GM23338 (cell line): ENCODE measurements at regions not wholly inside any gene's neighbourhood (a gene's known extent, or its start where the extent isn't known, plus 50 kb on each side); places are given as distances from the start of the nearest gene placed in this dataset.

Experiments
- ATAC-seq: fragments of 200-7000 bp; cut with Tn5 transposase; 3 replicates; pipeline ENCODE4 v1.9.1; 2020
- DNase-seq: peaks from one replicate; pipeline ENCODE4 v3.0.0-alpha.2; 2015; ENCODE audit warnings: low spot score
- H2AFZ ChIP-seq: fragments of 200-600 bp; sonication (generic); 2 replicates; pipeline ENCODE4 v1.8.0; 2016; ENCODE audit warnings: antibody characterized with exemption, mild to moderate bottlenecking, moderate library complexity
- H3F3A ChIP-seq: fragments of 200-600 bp; sonication (generic); replicated peaks from 2 replicates; pipeline ENCODE4 v1.8.0; 2017; ENCODE audit warnings: antibody characterized with exemption, mixed run types, low read depth
- H3K27ac ChIP-seq: fragments of 200-600 bp; sonication (generic); 2 replicates; pipeline ENCODE4 v1.6.1; 2016; ENCODE audit warnings: low read depth
- H3K27me3 ChIP-seq: fragments of 200-600 bp; sonication (generic); 2 replicates; pipeline ENCODE4 v1.8.0; 2016; ENCODE audit warnings: mild to moderate bottlenecking, mixed run types, moderate library complexity; ENCODE audit not compliant: insufficient read depth
- H3K36me3 ChIP-seq: fragments of 200-600 bp; sonication (generic); 2 replicates; pipeline ENCODE4 v1.8.0; 2016; ENCODE audit warnings: mild to moderate bottlenecking; ENCODE audit not compliant: insufficient read depth
- H3K4me1 ChIP-seq: fragments of 200-600 bp; sonication (generic); 2 replicates; pipeline ENCODE4 v1.8.0; 2016; ENCODE audit warnings: mild to moderate bottlenecking, moderate library complexity; ENCODE audit not compliant: insufficient read depth
- H3K4me2 ChIP-seq: fragments of 200-600 bp; sonication (generic); 2 replicates; pipeline ENCODE4 v1.7.1; 2017; ENCODE audit warnings: mixed run types
- H3K4me3 ChIP-seq: fragments of 200-600 bp; sonication (generic); 2 replicates; pipeline ENCODE4 v1.6.1; 2016; ENCODE audit warnings: mixed run types
- H3K79me2 ChIP-seq: fragments of 200-600 bp; sonication (generic); replicated peaks from 2 replicates; pipeline ENCODE4 v1.8.0; 2017; ENCODE audit warnings: mild to moderate bottlenecking; ENCODE audit not compliant: insufficient read depth
- H3K9me2 ChIP-seq: fragments of 200-600 bp; sonication (generic); 2 replicates; pipeline ENCODE4 v1.8.0; 2017; ENCODE audit not compliant: insufficient read depth
- H4K20me1 ChIP-seq: fragments of 200-600 bp; sonication (generic); replicated peaks from 2 replicates; pipeline ENCODE4 v1.8.0; 2017; ENCODE audit warnings: mild to moderate bottlenecking; ENCODE audit not compliant: insufficient read depth
- H3K27ac Mint-ChIP-seq: 2 replicates; pipeline ENCODE4 v1.8.0; 2020; ENCODE audit warnings: inconsistent platforms, mild to moderate bottlenecking, moderate library complexity, mixed read lengths
- H3K27me3 Mint-ChIP-seq: 3 replicates; pipeline ENCODE4 v1.8.0; 2022; ENCODE audit warnings: low read depth, mild to moderate bottlenecking, moderate library complexity, mixed read lengths, inconsistent platforms; ENCODE audit not compliant: insufficient read depth, poor library complexity
- H3K36me3 Mint-ChIP-seq: 3 replicates; pipeline ENCODE4 v1.8.0; 2021; ENCODE audit warnings: low read depth, mild to moderate bottlenecking, inconsistent platforms, moderate library complexity, mixed read lengths
- H3K4me1 Mint-ChIP-seq: 3 replicates; pipeline ENCODE4 v1.8.0; 2020; ENCODE audit warnings: mild to moderate bottlenecking, inconsistent platforms, mixed read lengths
- H3K4me3 Mint-ChIP-seq: 3 replicates; pipeline ENCODE4 v1.8.0; 2021; ENCODE audit warnings: moderate library complexity, mild to moderate bottlenecking, inconsistent platforms, mixed read lengths
- H3K9me3 Mint-ChIP-seq: 3 replicates; pipeline ENCODE4 v1.8.0; 2020; ENCODE audit warnings: moderate library complexity, mild to moderate bottlenecking, inconsistent platforms, mixed read lengths
- CREB1 ChIP-seq: fragments of 250-450 bp; sonication (Bioruptor Pico); IDR thresholded peaks from 2 replicates; pipeline ENCODE4 v1.5.0; 2020; ENCODE audit warnings: low read depth, mild to moderate bottlenecking, moderate library complexity
- CTCF ChIP-seq, 2 experiments: fragments of 200-600 bp in 1 of 2; sonication (generic) in 1 of 2; conservative IDR thresholded peaks; 2 replicates each; pipeline versions ENCODE4 v1.5.1 to v1.6.1; 2016 to 2017; ENCODE audit warnings: antibody characterized with exemption in 2 of 2, low read depth in 2 of 2, mild to moderate bottlenecking in 2 of 2, moderate library complexity in 1 of 2
- ETS1 ChIP-seq: IDR thresholded peaks from 2 replicates; pipeline ENCODE4 v1.6.1; 2016; ENCODE audit warnings: antibody characterized with exemption
- EZH2 ChIP-seq: fragments of 200-600 bp; sonication (generic); IDR thresholded peaks from one replicate; pipeline ENCODE4 v1.8.0; 2017; ENCODE audit warnings: antibody characterized with exemption, mild to moderate bottlenecking, low read depth; ENCODE audit not compliant: unreplicated experiment
- EZH2phosphoT487 ChIP-seq: fragments of 200-600 bp; sonication (generic); IDR thresholded peaks from one replicate; pipeline ENCODE4 v1.8.1; 2018; ENCODE audit warnings: antibody characterized with exemption; ENCODE audit not compliant: unreplicated experiment
- JUNB ChIP-seq: IDR thresholded peaks from one replicate; pipeline ENCODE4 v1.6.1; 2016; ENCODE audit warnings: antibody characterized with exemption; ENCODE audit not compliant: unreplicated experiment
- NANOG ChIP-seq: IDR thresholded peaks from 2 replicates; pipeline ENCODE4 v1.6.1; 2016; ENCODE audit warnings: antibody characterized with exemption, borderline replicate concordance
- POLR2AphosphoS5 ChIP-seq: IDR thresholded peaks from 2 replicates; pipeline ENCODE4 v1.6.1; 2016; ENCODE audit warnings: antibody characterized with exemption, low read depth
- STAT1 ChIP-seq: IDR thresholded peaks from one replicate; pipeline ENCODE4 v1.6.1; 2016; ENCODE audit warnings: antibody characterized with exemption; ENCODE audit not compliant: unreplicated experiment
- ZNF114 ChIP-seq: fragments of 250-450 bp; sonication (Bioruptor Pico); IDR thresholded peaks from 2 replicates; pipeline ENCODE4 v1.5.0; 2020; ENCODE audit warnings: mild to moderate bottlenecking, moderate library complexity
- ZNF331 ChIP-seq: fragments of 250-450 bp; sonication (Bioruptor Pico); IDR thresholded peaks from 2 replicates; pipeline ENCODE4 v1.5.0; 2020; ENCODE audit warnings: low read depth, mild to moderate bottlenecking, moderate library complexity
- TF ChIP-seq, protein P1 (sequence below): fragments of 250-450 bp; sonication (Bioruptor Pico); IDR thresholded peaks from 2 replicates; pipeline ENCODE4 v1.5.0; 2020; ENCODE audit warnings: mild to moderate bottlenecking, moderate library complexity
- TF ChIP-seq, protein P2 (sequence below): IDR thresholded peaks from one replicate; pipeline ENCODE4 v1.6.1; 2018; ENCODE audit warnings: antibody characterized with exemption; ENCODE audit not compliant: unreplicated experiment

DNA sequence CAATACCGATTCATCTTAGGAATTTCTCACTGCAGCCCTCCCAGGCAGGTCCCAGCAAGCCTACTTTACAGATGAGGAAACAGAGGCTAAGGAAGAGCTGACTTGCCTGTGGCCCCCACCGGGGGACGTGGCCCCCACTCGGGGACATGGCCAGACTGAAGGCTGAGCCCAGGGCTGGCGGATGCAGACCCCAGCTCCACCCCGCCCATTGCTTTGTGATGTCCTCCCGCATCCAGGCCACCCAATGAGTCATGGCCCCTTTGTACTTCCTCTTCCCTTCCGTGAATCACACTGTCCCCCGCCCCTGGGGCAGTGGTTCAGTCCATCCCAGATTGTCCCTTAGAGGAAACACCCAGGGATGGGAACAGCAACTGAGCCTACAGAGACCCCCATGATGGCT is 116.0 kb upstream of the ANO1 start:
- no peaks in the 10 kb centered on the region for H4K20me1 ChIP-seq
- ATAC-seq (no peak), DNase-seq (peak; percentile 19)
- H3K36me3 Mint-ChIP-seq, result no peaks in the 10 kb centered on the region; the same call in 2 of the 3 replicates
- no peak overlapping the region for H2AFZ ChIP-seq
- peaks cover 33% of the 10 kb centered on the region for H3K4me1 Mint-ChIP-seq
- no peak overlapping the region for H3K27ac ChIP-seq
- H3K36me3 ChIP-seq, result no peaks in the 10 kb centered on the region
- TF ChIP-seq EZH2 (no peak), CTCF (conservative IDR thresholded peaks at IDR 0.05; ENCODE audit: low read depth in 2 of 2) (no peak), JUNB (no peak), EZH2phosphoT487 (no peak), ZNF331 (CRISPR knock-in tag) (no peak), ETS1 (no peak), CREB1 (CRISPR knock-in tag) (no peak), ZNF114 (CRISPR knock-in tag) (no peak), POLR2AphosphoS5 (no peak), STAT1 (no peak), NANOG (no peak)
- TF ChIP-seq, protein P1, sequence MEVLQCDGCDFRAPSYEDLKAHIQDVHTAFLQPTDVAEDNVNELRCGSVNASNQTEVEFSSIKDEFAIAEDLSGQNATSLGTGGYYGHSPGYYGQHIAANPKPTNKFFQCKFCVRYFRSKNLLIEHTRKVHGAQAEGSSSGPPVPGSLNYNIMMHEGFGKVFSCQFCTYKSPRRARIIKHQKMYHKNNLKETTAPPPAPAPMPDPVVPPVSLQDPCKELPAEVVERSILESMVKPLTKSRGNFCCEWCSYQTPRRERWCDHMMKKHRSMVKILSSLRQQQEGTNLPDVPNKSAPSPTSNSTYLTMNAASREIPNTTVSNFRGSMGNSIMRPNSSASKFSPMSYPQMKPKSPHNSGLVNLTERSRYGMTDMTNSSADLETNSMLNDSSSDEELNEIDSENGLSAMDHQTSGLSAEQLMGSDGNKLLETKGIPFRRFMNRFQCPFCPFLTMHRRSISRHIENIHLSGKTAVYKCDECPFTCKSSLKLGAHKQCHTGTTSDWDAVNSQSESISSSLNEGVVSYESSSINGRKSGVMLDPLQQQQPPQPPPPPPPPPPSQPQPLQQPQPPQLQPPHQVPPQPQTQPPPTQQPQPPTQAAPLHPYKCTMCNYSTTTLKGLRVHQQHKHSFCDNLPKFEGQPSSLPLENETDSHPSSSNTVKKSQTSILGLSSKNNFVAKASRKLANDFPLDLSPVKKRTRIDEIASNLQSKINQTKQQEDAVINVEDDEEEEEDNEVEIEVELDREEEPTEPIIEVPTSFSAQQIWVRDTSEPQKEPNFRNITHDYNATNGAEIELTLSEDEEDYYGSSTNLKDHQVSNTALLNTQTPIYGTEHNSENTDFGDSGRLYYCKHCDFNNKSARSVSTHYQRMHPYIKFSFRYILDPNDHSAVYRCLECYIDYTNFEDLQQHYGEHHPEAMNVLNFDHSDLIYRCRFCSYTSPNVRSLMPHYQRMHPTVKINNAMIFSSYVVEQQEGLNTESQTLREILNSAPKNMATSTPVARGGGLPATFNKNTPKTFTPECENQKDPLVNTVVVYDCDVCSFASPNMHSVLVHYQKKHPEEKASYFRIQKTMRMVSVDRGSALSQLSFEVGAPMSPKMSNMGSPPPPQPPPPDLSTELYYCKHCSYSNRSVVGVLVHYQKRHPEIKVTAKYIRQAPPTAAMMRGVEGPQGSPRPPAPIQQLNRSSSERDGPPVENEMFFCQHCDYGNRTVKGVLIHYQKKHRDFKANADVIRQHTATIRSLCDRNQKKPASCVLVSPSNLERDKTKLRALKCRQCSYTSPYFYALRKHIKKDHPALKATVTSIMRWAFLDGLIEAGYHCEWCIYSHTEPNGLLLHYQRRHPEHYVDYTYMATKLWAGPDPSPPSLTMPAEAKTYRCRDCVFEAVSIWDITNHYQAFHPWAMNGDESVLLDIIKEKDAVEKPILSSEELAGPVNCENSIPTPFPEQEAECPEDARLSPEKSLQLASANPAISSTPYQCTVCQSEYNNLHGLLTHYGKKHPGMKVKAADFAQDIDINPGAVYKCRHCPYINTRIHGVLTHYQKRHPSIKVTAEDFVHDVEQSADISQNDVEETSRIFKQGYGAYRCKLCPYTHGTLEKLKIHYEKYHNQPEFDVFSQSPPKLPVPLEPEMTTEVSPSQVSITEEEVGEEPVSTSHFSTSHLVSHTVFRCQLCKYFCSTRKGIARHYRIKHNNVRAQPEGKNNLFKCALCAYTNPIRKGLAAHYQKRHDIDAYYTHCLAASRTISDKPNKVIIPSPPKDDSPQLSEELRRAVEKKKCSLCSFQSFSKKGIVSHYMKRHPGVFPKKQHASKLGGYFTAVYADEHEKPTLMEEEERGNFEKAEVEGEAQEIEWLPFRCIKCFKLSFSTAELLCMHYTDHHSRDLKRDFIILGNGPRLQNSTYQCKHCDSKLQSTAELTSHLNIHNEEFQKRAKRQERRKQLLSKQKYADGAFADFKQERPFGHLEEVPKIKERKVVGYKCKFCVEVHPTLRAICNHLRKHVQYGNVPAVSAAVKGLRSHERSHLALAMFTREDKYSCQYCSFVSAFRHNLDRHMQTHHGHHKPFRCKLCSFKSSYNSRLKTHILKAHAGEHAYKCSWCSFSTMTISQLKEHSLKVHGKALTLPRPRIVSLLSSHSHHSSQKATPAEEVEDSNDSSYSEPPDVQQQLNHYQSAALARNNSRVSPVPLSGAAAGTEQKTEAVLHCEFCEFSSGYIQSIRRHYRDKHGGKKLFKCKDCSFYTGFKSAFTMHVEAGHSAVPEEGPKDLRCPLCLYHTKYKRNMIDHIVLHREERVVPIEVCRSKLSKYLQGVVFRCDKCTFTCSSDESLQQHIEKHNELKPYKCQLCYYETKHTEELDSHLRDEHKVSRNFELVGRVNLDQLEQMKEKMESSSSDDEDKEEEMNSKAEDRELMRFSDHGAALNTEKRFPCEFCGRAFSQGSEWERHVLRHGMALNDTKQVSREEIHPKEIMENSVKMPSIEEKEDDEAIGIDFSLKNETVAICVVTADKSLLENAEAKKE (CRISPR knock-in tag), result no peak
- TF ChIP-seq, protein P2, sequence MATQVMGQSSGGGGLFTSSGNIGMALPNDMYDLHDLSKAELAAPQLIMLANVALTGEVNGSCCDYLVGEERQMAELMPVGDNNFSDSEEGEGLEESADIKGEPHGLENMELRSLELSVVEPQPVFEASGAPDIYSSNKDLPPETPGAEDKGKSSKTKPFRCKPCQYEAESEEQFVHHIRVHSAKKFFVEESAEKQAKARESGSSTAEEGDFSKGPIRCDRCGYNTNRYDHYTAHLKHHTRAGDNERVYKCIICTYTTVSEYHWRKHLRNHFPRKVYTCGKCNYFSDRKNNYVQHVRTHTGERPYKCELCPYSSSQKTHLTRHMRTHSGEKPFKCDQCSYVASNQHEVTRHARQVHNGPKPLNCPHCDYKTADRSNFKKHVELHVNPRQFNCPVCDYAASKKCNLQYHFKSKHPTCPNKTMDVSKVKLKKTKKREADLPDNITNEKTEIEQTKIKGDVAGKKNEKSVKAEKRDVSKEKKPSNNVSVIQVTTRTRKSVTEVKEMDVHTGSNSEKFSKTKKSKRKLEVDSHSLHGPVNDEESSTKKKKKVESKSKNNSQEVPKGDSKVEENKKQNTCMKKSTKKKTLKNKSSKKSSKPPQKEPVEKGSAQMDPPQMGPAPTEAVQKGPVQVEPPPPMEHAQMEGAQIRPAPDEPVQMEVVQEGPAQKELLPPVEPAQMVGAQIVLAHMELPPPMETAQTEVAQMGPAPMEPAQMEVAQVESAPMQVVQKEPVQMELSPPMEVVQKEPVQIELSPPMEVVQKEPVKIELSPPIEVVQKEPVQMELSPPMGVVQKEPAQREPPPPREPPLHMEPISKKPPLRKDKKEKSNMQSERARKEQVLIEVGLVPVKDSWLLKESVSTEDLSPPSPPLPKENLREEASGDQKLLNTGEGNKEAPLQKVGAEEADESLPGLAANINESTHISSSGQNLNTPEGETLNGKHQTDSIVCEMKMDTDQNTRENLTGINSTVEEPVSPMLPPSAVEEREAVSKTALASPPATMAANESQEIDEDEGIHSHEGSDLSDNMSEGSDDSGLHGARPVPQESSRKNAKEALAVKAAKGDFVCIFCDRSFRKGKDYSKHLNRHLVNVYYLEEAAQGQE, result no peak
- no peaks in the 10 kb centered on the region for H3K9me2 ChIP-seq
- no peak overlapping the region for H3K4me3 Mint-ChIP-seq
- peaks cover 16% of the 10 kb centered on the region for H3K27me3 Mint-ChIP-seq
- H3K4me2 ChIP-seq, result no peak overlapping the region
- H3K4me1 ChIP-seq, result peaks cover 15% of the 10 kb centered on the region
- H3K79me2 ChIP-seq, result no peaks in the 10 kb centered on the region
- no peaks in the 10 kb centered on the region for H3F3A ChIP-seq
- H3K27me3 ChIP-seq, result no peaks in the 10 kb centered on the region
- no peak overlapping the region for H3K27ac Mint-ChIP-seq
- H3K4me3 ChIP-seq, result no peak overlapping the region
- H3K9me3 Mint-ChIP-seq, result peaks cover 8% of the 10 kb centered on the region; the same call in 2 of the 3 replicates
